Retinal pigment epithelial cell (primary cell): ENCODE measurements at regions not wholly inside any gene's neighbourhood (a gene's known extent, or its start where the extent isn't known, plus 50 kb on each side); places are given as distances from the start of the nearest gene placed in this dataset.

Source experiments
- DNase-seq: peaks from one replicate; pipeline ENCODE4 v3.0.0-alpha.2; 2010; ENCODE audit warnings: low read depth
- H3K4me3 ChIP-seq: 2 replicates; pipeline ENCODE4 v1.5.1; 2011; ENCODE audit warnings: mild to moderate bottlenecking, low read length, control low read depth, moderate library complexity
- TF ChIP-seq, protein P1 (sequence below): conservative IDR thresholded peaks from 2 replicates; pipeline ENCODE4 v1.5.1; 2011; ENCODE audit warnings: low read depth, low read length, control low read depth, inconsistent platforms

DNA sequence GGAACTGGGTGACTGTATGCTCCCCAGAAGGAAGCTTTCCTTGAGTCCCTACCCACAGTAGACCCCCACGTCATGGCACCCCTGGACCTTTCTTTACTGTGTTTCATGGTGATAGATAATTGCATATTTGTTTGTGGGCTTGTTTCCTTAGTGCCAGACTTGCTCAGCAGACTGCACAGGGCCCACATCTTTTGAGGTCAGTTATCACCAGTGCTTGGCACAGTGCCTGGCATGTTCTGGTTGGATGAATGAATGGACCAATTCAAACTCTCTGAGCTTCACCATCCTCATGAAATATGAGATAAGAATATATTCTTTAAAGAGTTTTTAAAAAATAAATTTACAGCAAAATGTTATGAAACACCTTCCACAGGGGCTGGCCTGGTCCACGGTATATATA, 78.4 kb upstream of the EMX2 start:
- no peak overlapping the region for H3K4me3 ChIP-seq
- TF ChIP-seq, protein P1, sequence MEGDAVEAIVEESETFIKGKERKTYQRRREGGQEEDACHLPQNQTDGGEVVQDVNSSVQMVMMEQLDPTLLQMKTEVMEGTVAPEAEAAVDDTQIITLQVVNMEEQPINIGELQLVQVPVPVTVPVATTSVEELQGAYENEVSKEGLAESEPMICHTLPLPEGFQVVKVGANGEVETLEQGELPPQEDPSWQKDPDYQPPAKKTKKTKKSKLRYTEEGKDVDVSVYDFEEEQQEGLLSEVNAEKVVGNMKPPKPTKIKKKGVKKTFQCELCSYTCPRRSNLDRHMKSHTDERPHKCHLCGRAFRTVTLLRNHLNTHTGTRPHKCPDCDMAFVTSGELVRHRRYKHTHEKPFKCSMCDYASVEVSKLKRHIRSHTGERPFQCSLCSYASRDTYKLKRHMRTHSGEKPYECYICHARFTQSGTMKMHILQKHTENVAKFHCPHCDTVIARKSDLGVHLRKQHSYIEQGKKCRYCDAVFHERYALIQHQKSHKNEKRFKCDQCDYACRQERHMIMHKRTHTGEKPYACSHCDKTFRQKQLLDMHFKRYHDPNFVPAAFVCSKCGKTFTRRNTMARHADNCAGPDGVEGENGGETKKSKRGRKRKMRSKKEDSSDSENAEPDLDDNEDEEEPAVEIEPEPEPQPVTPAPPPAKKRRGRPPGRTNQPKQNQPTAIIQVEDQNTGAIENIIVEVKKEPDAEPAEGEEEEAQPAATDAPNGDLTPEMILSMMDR: no peak
- no peak for DNase-seq

DNA sequence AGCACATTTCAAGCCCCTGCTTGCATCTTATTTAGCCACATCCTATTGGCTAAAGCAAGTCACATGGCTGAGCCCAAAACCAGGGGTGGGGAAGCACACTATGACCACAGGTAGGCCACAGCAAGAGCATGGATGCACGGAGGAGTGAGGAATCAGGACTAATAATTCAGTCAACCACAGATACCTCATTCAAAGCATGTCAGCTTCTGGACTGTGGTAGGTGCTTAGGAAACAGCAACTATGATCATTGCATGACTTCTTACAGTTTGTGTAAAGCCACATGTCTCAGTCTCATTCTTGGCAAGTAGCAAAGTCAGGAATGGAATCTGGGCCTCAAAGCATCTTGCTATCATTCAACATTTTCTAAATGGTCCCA, 79.0 kb upstream of the EMX2 start:
- TF ChIP-seq, protein P1: no peak
- DNase-seq: no peak
- no peak overlapping the region for H3K4me3 ChIP-seq

DNA sequence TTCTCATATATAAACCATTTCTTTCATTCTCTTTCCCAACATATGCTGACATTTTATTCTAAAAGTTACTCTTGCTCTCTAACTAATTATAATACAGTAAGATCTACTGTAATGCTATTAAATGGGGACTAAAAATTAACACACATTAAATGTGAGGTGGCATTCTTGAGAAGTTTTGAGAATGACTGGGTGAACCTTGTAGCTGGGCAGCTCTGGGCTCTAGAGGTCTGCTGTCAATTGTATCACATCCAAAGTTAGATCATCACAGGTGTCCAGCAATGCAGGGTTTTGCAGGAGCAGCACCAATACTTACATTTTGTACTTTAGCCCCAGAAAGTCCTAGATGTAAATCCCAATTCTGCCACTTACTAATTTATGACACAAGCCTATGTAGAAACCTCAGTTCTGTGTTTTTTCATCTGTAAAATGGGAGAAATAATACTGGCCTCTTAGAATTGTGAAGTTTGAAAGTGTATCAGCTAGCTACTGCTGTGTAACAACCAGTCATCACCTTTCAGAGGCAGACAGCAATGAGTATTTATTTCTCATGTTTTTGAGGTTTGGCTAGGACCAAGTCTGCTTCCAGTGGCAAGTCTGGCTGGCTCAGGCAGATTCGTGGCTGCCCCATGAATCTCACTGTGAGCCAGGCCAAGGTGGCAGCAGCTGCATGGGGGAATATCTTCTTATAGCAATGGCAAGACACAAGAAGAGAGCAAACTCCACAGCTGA, 79.6 kb upstream of the EMX2 start:
- no peak overlapping the region for H3K4me3 ChIP-seq
- DNase-seq: no peak
- TF ChIP-seq, protein P1: no peak

DNA sequence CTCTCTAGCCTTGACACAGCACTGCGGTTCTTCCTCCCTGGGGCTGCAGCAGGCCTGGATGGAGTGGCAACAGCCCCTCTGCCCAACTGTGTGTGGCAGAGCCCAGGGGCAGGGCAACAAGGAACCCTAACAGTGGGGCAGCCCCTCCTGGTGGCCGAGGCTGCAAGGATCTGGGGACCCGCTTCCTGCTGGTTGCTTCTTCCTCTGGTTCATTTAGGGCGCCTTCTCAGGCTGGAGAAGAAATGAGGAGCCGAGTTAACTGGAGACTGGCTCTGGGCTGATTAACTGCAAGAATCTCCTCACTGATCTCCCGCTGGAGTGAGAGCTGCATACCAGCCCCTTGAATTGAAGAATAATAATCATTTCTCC, 80.1 kb upstream of the EMX2 start:
- TF ChIP-seq, protein P1: peak; percentile 65
- no peak for DNase-seq
- H3K4me3 ChIP-seq: no peak overlapping the region

DNA sequence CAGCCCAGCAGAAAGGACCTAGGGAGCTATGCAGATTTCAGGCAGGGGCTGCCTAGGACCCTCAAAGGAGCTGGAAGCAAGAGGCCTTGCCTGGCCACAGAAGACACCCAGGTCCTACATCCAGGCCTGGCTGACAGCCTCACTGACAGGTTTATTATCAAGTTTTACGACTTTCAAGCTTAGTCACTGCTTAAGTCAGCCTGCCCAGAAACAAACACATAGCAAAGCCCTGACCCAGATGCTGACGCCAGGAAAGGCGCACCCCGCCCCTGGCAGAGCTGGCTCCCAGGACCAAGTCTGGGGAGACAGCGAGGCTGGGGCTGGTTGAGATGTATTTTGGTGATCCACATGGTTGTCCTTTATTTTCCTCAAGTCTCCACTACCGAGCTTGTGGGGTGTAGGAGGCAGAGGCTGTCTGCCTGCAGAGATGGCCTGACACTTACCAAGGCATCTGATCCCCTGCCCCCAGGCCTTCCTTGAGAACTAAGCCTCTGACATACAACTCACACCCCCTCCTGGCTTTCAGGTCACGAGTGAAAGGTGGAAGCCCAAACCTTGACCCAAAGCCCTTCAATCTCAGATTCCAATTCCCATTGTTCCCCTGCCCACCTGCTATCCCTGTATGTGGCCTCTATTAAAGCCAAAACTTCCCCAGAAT, 80.7 kb upstream of the EMX2 start:
- no peak overlapping the region for H3K4me3 ChIP-seq
- TF ChIP-seq, protein P1: no peak
- DNase-seq: peak; percentile 52

DNA sequence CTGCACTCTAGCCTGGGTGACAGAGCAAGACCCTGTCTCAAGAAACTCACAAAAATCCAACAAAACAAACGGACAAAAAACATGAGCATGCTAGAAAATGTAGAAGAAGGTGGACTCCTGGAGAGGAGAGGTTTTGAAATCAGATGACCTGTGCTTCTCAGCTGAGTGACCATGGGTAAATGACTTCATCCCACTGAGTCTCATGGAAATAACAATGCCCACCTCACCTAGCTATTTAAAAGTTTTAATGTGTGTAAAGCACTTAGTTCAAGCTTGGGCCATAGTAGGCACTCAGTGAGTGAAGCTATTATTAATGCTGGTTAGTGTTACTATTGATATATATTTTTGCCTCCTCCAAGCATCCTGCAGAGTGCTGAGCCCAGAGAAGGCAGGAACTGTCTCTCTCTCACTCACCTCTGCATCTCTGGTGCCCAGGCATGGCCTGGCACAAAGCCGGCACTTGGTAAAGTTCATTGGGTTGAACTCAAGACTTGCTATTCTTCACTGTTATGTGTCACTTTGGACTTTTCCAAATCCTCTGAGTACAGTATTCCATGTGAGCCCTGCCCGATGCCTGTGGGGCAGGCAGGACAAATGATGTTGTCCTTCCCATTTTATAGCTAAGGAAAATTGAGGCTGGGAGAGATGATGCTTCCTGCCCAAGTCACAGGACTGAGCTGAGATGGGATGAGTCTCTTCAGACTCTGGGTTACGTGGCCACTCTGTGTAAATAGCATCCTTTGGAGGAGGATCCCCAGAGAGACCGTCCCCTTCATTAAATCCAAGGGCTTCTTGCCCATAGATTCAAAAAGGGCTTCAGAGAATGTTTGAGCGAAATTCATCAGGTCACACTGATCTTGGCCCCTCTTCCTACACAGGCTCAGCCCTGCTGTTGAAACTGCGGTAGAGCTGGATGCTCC, 81.4 kb upstream of the EMX2 start:
- TF ChIP-seq, protein P1: no peak
- no peak overlapping the region for H3K4me3 ChIP-seq
- no peak for DNase-seq

DNA sequence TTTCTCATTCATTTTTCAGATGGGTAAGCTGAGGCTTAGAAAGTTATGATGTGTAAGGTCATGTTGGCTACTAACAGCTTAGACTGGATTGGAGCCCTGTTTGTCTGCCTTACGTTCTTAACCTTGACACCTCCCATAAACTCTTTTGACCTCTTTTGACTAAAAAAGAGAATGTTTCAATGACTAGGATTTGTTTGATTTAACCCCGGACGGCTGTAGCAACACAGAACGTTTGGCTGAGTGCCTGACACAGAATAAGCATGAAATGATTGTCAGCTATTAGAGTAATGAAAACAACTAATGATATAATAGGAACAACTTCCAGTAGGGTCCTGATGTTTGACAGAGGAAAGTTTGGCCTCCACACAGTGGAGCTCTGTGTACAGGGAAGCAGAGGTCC, 83.3 kb upstream of the PDZD8 start:
- no peak overlapping the region for H3K4me3 ChIP-seq
- no peak for DNase-seq
- TF ChIP-seq, protein P1: no peak
